ENCODE measurements at regions not wholly inside any gene's neighbourhood (a gene's known extent, or its start where the extent isn't known, plus 50 kb on each side); places are given as distances from the start of the nearest gene placed in this dataset.

- Histone ChIP-seq H3K14ac (replicated peaks; ENCODE audit: low read depth, low read length) (no peak overlapping the region), H3K79me1 (ENCODE audit: low read depth in 1 of 2, low read length in 2 of 2) (no peaks in the 10 kb centered on the region), H2BK120ac (ENCODE audit: low read depth, low read length) (no peak overlapping the region), H4K8ac (ENCODE audit: low read depth in 2 of 2, low read length in 2 of 2) (no peak overlapping the region), H3K36me3 (ENCODE audit: control insufficient read depth, insufficient read depth, low read length) (no peaks in the 10 kb centered on the region), H3K23ac (ENCODE audit: low read depth, low read length) (no peak overlapping the region), H3K9ac (ENCODE audit: low read depth, low read length) (no peak overlapping the region), H3K4me1 (ENCODE audit: control insufficient read depth, insufficient read depth, low read length) (no peaks in the 10 kb centered on the region), H2BK15ac (ENCODE audit: low read depth, low read length) (no peak overlapping the region), H2AK5ac (ENCODE audit: low read depth, low read length) (no peak overlapping the region), H2AK9ac (replicated peaks; ENCODE audit: low read depth, low read length, poor library complexity) (no peak overlapping the region), H3K27me3 (ENCODE audit: control insufficient read depth, insufficient read depth, low read length) (no peaks in the 10 kb centered on the region), H3K9me3 (ENCODE audit: control insufficient read depth, insufficient read depth, low read length) (peaks cover 2% of the 10 kb centered on the region; the same call in 1 of the 2 replicates), H4K91ac (ENCODE audit: insufficient read depth, low read depth, low read length) (no peak overlapping the region), H3K4ac (ENCODE audit: low read depth, low read length) (no peak overlapping the region), H4K20me1 (ENCODE audit: insufficient read depth, low read length) (no peaks in the 10 kb centered on the region), H2BK20ac (ENCODE audit: low read depth, low read length) (no peak overlapping the region), H3K56ac (ENCODE audit: extremely low read depth, insufficient read depth, low read length) (no peak overlapping the region), H3K4me3 (ENCODE audit: insufficient read depth, low read depth, low read length) (no peak overlapping the region), H2BK5ac (ENCODE audit: low read depth, low read length, poor library complexity, severe bottlenecking) (no peak overlapping the region), H3K9me1 (ENCODE audit: insufficient read depth, low read length) (no peaks in the 10 kb centered on the region), H3K18ac (ENCODE audit: low read depth, low read length) (no peak overlapping the region), H3K4me2 (ENCODE audit: low read depth, low read length) (no peak overlapping the region), H2AFZ (replicated peaks; ENCODE audit: low read length, poor library complexity) (no peak overlapping the region), H4K5ac (ENCODE audit: low read depth, low read length) (no peak overlapping the region), H3K27ac (ENCODE audit: insufficient read depth, low read length) (no peak overlapping the region)
- no TSS peak for BruUV-seq (replicated peaks)
- WGBS, 2 experiments (ENCODE audit: extremely low coverage in 2 of 2, insufficient read length in 1 of 2) = 86% methylated on average over 1 of the region's 6 CpGs; no CpG with 5 or more reads in 1 of the 2 experiments
- ChIA-PET POLR2A (ENCODE audit: unreplicated experiment) (no interaction called here), CTCF (no interaction called here)
- dilution Hi-C loops (cut with HindIII; ENCODE audit: low sequenced_read_pairs, unreplicated experiment) = no loop called here
- ATAC-seq (ENCODE audit: low read depth) = no peak
- TF ChIP-seq POLR2A (IDR thresholded peaks at IDR 0.05; ENCODE audit: low read depth, low read length) = no peak
- no peak for TF ChIP-seq RAD21 (IDR thresholded peaks at IDR 0.05; ENCODE audit: low read length)
- no peak for TF ChIP-seq MXI1 (IDR thresholded peaks at IDR 0.05; ENCODE audit: borderline replicate concordance, low read depth, low read length)
- TF ChIP-seq RFX5 (IDR thresholded peaks at IDR 0.05; ENCODE audit: low read depth, low read length) = no peak
- no peak for TF ChIP-seq FOS (IDR thresholded peaks at IDR 0.05; ENCODE audit: low read depth, low read length)
- no peak for TF ChIP-seq USF2 (IDR thresholded peaks at IDR 0.05; ENCODE audit: low read depth, low read length)
- TF ChIP-seq MAZ (IDR thresholded peaks at IDR 0.05; ENCODE audit: borderline replicate concordance, low read depth, low read length) = no peak
- TF ChIP-seq SMC3 (IDR thresholded peaks at IDR 0.05; ENCODE audit: low read depth, low read length) = no peak
- TF ChIP-seq CEBPB (IDR thresholded peaks at IDR 0.05; ENCODE audit: low read depth, low read length) = no peak
- no peak for TF ChIP-seq MAFK (IDR thresholded peaks at IDR 0.05; ENCODE audit: low read depth, low read length)
- TF ChIP-seq RCOR1 (IDR thresholded peaks at IDR 0.05; ENCODE audit: insufficient replicate concordance, low read length) = no peak
- TF ChIP-seq, protein P1, sequence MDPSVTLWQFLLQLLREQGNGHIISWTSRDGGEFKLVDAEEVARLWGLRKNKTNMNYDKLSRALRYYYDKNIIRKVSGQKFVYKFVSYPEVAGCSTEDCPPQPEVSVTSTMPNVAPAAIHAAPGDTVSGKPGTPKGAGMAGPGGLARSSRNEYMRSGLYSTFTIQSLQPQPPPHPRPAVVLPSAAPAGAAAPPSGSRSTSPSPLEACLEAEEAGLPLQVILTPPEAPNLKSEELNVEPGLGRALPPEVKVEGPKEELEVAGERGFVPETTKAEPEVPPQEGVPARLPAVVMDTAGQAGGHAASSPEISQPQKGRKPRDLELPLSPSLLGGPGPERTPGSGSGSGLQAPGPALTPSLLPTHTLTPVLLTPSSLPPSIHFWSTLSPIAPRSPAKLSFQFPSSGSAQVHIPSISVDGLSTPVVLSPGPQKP (IDR thresholded peaks at IDR 0.05; ENCODE audit: borderline replicate concordance, low read depth, low read length) = no peak
- TF ChIP-seq, protein P2, sequence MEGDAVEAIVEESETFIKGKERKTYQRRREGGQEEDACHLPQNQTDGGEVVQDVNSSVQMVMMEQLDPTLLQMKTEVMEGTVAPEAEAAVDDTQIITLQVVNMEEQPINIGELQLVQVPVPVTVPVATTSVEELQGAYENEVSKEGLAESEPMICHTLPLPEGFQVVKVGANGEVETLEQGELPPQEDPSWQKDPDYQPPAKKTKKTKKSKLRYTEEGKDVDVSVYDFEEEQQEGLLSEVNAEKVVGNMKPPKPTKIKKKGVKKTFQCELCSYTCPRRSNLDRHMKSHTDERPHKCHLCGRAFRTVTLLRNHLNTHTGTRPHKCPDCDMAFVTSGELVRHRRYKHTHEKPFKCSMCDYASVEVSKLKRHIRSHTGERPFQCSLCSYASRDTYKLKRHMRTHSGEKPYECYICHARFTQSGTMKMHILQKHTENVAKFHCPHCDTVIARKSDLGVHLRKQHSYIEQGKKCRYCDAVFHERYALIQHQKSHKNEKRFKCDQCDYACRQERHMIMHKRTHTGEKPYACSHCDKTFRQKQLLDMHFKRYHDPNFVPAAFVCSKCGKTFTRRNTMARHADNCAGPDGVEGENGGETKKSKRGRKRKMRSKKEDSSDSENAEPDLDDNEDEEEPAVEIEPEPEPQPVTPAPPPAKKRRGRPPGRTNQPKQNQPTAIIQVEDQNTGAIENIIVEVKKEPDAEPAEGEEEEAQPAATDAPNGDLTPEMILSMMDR (conservative IDR thresholded peaks at IDR 0.05; ENCODE audit: low read depth, low read length) = no peak
- no peak for TF ChIP-seq NFE2L2 (IDR thresholded peaks at IDR 0.05; ENCODE audit: low read depth, low read length)
- no peak for TF ChIP-seq BHLHE40 (IDR thresholded peaks at IDR 0.05; ENCODE audit: low read depth, low read length)
- TF ChIP-seq CHD1 (IDR thresholded peaks at IDR 0.05; ENCODE audit: low read depth, low read length) = no peak
- no peak for DNase-seq
- intact Hi-C loops (cut with micrococcal nuclease) = no loop called here
- in situ Hi-C loops (cut with MboI; ENCODE audit: low sequenced_read_pairs) = no loop called here
Measured at GRCh38 chr2:88345842-88346241, 106.7 kb downstream of the FOXI3 start.
